NCI-H146 treated with DMSO at 0.1 percent for 48 hours (cell line): ENCODE measurements at regions not wholly inside any gene's neighbourhood (a gene's known extent, or its start where the extent isn't known, plus 50 kb on each side); places are given as distances from the start of the nearest gene placed in this dataset.

Experiments used
- DNase-seq: peaks from one replicate; lab custom pipeline; 2025; ENCODE audit not compliant: unreplicated experiment; lab: John Stamatoyannopoulos, UW

DNA sequence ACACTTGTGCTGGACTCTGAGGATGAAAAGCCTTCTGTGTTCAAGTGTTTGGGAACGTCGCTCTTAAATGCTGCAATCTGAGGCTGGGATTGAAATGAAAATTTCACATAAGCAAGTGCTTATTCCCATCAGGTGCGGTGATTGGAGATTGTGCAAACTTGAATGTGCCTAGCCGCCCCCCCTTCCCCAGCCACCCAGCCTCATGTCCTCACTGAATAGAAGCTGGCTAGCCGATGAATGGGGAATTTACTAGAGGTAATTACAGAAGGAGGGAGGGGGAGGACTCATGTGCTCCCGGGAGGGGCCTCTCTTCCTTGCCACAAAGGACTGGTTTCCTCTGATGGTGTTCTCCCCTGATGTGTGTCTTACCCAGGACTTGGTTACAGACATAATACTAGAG lies 544.8 kb upstream of the EEF2KMT start:
- no peak for DNase-seq

DNA sequence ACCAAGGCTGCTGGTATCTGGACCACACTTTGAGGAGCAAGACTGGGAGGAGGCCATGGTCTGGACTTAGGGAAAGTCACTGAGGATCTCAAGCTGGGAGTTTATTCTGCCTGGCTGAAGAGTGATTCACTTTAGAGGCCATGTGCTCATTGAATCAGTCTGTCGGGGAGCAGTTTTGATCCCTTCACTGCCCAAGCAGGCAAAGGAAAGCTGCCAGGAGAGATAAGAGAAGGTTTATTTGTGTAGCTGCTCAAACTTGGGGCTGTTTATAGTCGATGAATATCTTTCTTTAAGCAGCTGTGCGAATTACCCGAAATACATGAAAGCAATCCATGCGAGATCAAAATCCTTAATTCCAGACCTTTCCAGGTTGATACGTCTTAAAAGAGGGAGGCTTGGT lies 544.4 kb upstream of the EEF2KMT start:
- DNase-seq, result no peak

DNA sequence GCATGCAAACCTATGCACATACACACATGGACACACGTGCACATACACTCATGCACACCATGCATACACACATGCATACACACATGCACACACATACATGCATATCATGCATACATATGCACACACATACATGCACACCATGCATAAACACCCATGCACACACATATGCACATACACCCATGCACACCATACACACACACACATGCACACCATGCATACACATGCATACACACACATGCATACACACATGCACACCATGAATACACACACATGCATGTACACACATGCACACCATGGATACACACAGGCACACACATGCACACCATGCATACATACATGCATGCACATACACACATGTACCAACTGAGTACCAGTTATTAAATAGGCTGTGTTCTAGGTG lies 543.3 kb upstream of the EEF2KMT start:
- no peak for DNase-seq

DNA sequence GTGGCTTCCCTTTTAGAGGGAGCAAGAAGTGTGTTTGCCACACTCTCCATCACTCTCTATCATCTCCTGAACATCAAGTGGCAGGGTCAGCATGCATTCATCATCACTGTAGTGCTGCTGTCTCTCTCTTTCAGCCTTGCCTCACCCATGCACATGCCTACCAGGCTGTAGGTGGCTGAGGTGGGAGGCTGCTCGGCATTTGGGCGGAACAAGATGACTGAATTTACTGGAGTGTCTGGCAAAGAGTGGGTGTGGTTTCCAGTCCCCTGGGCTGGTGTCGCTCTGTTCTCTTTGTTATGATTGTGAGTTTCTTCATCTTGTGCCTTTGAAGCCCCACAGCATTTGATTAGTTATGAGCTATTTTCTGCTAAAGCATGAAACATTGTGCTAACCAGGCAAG lies 541.9 kb upstream of the EEF2KMT start:
- no peak for DNase-seq

DNA sequence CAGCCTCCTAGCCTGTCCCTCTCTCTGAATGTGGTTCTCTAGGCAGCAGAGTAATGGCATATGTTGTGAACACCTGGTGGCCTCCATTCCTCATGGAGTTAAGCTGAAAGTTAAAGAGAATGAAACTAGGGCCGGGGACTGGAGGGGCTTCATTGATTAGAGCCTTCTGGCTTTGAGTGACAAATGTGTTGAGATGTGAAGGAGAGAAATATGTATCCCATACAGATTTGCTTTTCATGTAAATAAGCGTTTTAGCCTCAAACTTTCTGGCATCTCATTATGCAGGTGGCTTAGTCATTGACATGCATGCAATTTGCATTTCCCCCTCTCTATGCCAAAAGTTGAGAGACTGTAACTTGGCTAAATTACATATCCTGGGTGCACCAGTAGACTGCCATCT lies 537.7 kb upstream of the EEF2KMT start:
- no peak for DNase-seq

DNA sequence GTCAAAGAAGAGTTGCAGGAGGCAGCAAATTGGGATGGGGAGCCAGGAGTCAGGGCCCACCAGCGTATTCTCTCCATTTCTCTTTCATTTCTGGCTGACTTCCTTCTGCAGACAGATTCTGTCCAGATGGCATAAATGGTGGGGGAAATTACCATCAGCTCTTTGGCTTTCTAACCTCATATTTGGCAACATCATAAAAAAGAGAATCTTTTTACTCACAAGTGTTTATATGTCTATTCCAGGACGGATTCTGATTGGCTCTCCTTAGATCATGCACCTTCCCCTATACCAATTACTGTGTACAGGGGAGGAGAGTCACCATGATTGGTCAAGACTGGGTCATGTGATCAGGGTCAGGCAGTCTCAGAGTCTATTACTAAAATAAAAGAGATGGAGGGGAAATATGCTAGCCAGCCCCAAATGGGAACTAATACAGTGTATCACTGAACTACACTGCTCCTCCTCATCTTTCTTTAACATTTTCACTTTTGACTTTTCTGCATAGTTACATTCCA lies 537.1 kb upstream of the EEF2KMT start:
- DNase-seq, result no peak

DNA sequence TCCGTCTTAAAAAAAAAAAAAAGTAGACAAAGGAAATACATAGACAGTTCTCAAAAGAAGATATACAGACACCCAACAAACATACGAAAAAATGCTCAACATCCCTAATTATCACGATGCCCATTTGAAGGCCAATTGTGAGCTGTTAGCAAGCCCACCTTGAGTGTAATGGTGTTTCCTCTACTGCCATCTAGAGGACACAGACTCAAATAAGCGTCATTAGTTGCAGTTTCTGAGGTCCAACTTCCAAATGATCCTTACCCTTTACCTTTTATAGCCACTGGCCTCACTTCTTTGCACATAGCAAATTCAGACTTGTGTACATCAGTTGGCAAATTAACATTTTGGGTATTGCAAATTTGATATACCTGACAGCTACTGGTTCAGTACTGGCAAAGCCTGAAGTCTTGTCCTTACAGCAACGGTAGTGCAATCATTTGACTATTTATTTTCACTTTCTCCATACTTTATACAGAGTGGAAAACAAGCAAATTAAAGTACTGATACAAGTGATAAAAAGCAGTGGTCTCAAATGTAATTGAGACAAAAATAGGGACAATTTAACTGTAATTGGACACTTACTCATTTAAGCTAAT lies 536.3 kb upstream of the EEF2KMT start:
- DNase-seq, result no peak

DNA sequence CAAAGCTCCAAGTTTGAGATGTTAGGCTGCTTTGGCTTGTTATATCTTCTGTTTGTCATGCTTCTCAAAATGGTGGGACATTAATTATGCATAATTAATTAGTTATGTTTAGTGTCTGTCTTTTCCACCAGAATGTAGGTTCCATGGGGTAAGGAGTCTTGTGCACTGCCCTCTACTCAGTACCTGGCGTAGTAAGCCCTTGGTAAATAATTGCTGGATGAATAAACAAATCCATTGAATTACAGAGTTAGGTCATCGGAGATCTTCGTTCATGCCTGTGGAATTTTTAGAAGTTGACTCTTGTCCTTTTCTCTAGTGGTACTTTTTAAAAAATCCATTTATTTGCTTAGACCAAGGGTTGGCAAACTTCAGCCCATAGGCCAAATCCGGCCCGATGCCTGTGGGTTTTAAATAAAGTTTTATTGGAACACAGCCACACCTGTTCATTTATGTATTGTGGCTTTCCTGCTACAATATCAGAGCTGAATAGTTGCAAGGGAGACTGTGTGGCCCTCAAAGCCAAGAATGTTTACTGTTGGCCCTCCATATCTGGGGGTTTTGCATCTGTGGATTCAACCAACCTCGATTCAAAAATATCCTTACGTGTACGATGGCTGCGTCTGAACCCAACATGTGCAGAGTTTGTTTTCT lies 524.8 kb upstream of the EEF2KMT start:
- no peak for DNase-seq

DNA sequence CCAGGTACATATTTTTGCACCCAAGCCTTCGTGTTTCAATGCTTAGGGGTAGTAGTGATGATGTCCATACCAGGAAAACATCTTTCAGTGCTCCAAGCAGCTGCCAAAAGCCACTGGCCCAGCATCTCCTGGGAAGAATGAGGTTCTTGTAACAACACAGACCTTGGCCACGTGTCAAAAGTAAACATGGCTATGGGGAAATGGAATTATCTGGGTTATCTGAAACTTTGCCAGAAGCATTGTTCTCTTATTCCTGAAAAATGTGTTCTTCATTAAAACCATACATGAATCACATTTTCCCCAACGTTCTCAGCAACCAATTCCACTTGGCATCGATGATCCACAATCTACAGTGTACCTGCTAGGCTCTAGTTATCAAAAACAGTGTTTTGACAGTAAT lies 524.2 kb upstream of the EEF2KMT start:
- DNase-seq, result no peak

DNA sequence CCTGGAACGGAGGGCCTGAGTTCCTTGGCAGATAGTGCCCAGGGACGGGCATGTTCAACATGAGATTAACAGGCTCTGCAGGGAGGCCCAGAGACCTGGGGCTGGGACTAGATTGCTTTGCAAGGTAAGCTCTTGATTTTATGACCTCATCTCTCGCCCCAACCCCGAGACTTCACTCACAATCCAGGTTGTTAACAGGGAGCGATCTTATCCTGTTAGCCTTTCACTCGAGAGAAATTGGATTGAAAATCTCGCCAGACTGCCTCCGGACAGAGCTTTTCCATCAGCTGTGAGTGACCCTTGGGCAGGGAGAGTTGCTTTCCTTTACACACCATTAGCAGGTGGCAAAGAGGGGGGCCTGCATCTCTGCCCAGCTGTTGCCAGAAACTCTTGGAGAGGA lies 521.7 kb upstream of the EEF2KMT start:
- DNase-seq, result no peak

DNA sequence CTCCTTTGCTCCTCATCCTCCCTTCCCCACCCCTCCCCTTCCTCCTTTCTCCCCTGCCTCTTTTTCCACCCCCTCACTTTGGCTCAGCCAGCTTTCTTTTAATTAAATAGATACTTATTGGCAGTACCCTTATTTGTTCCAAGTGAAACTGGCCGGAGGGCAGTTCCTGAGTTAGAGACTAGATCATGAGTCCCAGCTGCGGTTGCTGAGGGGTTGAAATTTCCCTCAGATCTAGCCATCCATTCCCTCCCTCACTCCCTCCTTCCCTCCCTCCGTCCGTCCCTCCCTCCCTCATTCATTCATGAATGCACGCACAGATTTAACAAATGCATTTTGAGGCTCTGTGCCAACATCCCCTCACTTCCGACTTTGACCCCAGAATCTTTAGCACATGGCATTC lies 519.2 kb upstream of the EEF2KMT start:
- DNase-seq, result no peak

DNA sequence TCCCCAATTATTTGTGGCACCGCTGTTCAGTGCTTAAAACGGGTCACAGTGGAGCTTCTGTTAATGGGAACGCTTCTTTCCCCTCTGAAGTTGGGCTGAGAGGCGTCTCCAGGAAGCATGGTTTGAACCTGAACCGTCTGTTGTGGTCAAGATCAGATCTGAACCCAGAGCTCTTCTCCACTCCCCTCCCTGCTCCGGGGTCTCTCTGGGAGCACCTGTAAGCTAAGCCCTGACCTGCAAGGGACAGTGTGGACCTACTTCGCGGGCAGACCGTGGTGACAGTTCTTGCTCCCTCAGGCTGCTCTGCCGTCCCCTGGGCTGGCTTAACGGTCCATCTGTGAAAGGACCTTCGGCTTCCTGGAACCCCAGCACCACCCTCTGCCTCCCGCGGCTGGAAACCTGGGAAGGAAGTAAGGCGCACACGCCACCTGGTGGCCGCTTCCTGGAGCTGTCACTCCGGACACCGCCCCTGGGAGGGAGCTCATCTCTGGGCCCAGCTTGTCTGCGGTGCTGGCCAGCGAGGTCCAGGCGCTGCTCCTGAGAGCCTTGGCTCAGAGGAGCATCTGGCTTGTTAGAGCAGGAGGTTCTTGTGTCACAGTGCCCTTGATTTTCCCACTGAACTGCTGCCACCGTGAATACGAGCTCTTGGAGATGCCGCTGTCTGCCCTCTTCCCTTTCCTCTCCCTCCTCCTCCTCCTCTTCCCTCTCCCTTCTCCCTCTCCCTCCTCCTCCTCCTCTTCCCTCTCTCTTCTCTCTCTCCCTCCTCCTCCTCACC lies 518.5 kb upstream of the EEF2KMT start:
- no peak for DNase-seq

DNA sequence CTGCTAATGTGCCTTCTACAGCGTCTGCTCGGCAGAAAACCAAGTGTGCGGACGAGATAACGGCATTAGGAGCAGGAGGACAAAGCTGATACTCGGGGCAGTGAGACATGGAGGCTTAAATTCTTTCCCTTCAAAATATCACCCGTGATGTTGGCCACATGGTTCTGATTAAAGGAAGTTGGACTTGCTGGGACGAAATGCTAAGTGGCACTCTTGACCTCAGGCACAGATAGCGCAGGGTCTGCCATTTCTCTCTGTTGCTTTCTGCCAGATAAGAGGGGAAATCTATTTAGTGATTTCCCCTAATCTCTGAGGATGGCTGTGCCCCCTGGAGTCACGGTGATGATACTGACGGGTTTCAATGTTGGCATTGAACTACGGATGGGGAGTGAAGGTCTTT lies 509.6 kb upstream of the EEF2KMT start:
- no peak for DNase-seq

DNA sequence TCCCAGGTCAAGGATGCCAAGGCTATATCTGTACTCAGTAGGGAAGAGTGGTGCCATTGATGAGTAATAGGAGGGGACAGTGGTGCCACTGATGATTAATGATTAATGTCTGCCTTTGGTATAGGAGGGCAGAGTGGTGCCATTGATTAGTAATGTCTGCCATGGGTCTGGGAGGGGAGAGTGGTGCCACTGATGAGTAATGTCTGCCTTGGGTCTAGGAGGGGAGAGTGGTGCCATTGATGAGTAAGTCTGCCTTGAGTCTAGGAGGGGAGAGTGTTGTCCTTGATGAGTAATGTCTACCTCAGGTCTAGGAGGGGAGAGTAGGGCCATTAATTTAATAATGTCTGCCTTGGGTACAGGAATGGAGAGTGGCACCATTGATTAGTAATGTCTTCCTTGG lies 507.8 kb upstream of the EEF2KMT start:
- DNase-seq, result no peak

DNA sequence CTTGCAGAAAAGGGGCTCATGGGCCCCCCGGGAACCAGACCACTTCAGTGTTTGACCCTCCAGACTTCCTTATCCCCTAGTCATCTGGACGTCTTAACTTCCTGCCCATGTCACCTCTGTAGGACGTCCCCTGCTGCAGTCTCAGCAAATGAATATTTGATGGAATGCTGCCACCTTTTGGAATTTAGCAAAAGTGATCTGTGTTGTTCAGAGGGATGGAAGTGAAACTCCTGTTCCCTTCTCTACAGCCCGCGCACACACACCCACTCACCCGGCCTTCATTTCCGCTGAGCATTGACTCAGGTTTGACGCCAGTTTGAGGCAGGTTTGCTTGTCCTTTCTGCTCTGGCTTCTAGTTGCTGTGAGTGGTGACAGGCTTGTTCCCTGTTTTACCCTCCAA lies 507.2 kb upstream of the EEF2KMT start:
- no peak for DNase-seq

DNA sequence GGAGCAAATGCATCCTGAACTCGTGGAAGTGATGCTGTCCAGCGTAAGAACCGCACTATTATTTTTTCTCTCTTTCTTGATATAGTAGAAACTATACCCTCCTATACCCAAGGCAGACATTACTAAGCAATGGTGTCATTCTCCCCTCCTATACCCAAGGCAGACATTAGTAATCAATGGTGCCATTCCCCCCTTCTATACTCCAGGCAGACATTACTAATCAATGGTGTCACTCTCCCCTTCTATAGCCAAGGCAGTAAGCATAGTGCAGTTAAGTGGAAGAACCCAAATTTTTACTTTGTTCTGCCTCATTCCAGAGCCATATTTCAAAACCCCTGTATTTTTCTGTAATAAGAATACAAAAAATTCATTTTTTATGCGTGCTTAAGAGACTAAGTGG lies 506.2 kb upstream of the EEF2KMT start:
- no peak for DNase-seq

DNA sequence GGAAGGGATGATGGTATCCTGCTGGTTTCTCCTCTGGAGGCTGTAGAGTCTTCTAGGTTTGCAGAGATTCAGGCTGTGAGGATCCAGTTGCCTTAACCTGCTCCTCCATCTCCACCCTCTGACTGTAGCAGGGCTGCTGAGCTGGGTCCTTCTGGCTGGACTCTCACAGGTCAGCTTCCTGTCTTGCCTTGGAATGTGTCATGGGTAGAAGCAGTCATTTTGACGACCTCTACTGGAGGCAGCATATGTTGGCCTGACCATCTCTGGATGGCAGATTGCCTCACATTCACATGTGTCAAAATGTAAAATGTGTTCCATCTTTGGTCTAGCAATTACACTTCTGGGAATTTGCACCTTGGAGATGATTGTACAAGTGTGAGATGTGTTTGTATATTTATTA lies 504.4 kb upstream of the EEF2KMT start:
- DNase-seq, result no peak

DNA sequence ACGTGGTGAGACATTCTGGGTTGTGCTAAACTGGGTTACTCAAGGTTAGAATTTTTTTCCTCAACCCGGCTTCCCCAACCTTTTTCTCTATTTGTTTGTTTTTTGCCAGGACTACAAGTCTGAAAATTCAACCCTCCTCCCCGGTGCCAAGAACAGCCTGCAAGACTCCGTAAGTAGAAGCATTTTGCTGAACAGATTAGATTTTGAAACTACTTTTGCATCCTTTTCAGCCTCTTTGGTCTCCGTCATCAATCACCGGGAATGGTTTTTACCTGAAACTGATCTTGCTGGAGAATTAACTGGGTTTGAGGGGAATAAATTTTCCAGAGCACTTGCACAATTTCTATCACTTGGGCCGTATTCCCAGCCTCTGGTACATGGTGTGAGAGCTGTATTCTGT lies 501.2 kb upstream of the EEF2KMT start:
- DNase-seq, result no peak

DNA sequence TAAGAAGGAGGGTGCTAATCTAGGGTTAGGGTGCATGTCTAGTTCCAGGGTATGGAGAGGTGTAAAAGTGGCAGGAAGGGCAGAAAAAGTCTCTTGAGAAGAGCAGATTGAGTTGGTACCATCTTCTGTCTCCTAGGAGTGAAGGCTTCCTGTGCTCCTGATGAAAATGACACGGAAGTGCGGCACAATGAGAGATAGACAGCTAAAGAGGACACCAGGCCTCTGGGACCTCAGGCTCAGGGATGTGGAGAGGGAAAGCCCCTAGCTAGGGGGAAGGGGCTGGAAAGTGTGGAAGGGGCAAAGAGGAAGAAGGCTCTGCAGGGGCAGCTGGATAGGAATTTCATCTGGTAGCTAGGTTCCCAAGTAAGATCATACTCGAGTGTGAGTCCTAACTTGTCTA lies 498.3 kb upstream of the EEF2KMT start:
- DNase-seq, result no peak

DNA sequence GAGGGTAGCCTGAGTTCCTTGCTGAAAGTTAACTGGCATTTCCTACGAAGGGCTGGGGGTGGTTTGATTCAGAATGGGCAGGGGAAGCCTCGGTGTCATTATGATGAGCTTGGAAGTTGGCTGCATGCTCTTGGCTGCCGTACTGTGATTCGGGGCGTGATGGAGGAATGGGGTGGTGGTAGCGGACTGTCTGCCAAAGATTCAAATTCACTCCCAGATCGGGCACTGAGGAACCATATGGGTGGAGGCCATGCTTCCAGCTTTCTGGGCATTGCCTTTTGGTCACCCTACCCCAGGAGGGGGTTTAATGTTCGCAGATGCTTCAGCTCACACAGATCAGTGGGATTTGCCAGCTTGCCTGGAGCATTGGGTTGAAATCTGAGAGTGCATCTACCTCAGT lies 492.8 kb upstream of the EEF2KMT start:
- DNase-seq, result no peak

DNA sequence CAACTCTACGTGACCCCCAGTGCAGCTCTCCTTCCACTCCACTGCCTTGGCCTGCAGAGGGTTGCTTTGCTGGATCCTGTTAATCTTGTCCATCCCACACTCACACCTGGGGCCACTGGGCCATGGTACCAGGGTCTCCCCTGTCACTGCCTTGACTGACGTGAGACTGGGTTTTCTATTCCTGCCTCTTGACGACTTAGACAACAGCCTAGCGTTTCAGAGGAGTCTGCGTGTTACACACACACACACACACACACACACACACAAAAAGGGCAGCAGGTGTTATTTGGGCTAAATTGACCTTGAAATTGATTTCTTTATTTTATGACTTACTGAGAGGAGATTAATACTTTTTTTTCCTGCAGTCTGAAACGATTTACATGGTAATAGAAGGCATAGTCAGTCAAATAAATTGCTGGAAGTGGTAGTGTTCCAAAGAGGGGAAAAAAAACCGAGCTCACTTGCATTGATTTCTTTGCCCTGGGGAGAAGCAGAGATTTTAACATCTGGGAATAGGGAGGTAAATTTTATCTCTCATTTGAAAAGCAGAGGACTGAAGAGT lies 492.3 kb upstream of the EEF2KMT start:
- no peak for DNase-seq

DNA sequence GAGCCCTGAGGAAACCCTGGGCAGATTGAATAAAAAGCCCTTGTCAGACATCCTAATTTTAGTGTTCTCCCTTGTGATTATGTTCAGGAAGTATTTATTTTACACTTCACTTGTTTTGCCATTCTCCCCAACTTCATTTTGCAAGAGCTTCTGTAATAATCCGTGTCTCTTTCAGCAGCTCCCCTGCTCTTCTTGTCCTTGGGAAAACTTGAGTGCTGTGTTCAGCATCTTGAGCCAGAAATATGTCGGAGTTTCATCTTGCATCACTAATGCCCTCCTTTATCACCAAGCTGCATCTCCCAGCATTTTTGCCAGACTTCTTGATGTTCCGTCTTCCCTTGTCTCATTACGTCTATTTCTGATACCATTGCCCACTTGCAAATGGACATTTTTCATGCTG lies 486.5 kb upstream of the EEF2KMT start:
- DNase-seq, result no peak
